B cell (primary cell): ENCODE measurements at regions not wholly inside any gene's neighbourhood (a gene's known extent, or its start where the extent isn't known, plus 50 kb on each side); places are given as distances from the start of the nearest gene placed in this dataset.

Source experiments
- CTCF ChIP-seq: fragments of 200-600 bp; IDR thresholded peaks from one replicate; pipeline ENCODE4 v1.8.0; 2022; ENCODE audit warnings: antibody characterized with exemption, mild to moderate bottlenecking
- EZH2 ChIP-seq: IDR thresholded peaks from 2 replicates; pipeline ENCODE4 v1.6.1; 2012; ENCODE audit warnings: borderline replicate concordance, low read depth, mild to moderate bottlenecking, moderate library complexity, low read length; ENCODE audit not compliant: insufficient read depth, poor library complexity, severe bottlenecking

DNA sequence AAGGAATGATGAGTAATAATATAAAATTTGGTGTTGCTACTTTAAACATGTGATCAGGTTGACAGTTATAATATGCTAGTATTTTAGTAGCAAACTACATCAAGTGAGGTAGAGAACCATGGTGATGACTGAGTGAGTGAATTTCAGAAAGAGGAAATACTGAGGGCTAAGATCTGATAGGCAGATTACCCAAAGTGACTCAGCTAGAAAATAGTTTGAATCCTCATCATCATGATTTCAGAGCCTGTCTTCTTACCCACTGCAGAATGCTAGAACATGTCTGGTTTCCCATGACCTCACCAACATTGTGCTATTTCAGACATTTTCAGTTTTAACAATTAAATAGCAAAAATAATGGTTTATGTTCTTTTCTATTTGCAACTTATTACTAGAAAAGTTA, 602.1 kb downstream of the TAF11L14 start:
- TF ChIP-seq CTCF (no peak), EZH2 (no peak)
